Activated CD8-positive, alpha-beta memory T cell treated with anti-CD3 and anti-CD28 coated beads for 4 hours (primary cell): ENCODE measurements at regions not wholly inside any gene's neighbourhood (a gene's known extent, or its start where the extent isn't known, plus 50 kb on each side); places are given as distances from the start of the nearest gene placed in this dataset.

ENCODE experiments used
- DNase-seq, 2 donors: peaks; one replicate each; pipeline ENCODE4 v3.0.0-alpha.2; 2020; ENCODE audit warnings: low read depth in 2 of 2

- no peak for DNase-seq
Measured at GRCh38 chr20:48300529-48300928, 515.2 kb upstream of the SULF2 start.

- DNase-seq = no peak
Measured at GRCh38 chr20:48298851-48299484, 513.7 kb upstream of the SULF2 start.

- no peak for DNase-seq
Measured at GRCh38 chr20:48298433-48298832, 513.2 kb upstream of the SULF2 start.

DNA sequence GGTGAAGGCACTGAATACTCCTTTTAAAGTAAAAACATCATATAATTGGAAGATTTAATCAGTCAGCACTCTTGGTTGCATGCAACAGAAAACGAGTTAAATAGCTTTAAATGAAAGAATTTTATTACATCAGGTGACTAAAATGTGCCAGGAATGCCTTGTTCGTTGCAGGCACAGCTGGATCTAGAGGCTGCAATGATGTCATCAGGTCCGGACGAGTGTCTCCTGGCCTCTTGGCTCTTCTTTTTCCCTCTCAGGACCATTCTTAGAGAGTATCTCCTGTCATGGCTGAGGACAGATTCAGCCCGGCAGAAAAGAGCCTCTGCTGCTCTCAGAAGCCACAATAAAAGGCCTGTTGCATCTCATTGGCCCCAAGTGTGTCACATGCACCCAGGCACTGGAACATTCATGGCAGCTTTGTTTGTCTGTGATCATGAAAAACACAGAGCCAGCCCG, 510.7 kb upstream of the SULF2 start:
- no peak for DNase-seq

DNA sequence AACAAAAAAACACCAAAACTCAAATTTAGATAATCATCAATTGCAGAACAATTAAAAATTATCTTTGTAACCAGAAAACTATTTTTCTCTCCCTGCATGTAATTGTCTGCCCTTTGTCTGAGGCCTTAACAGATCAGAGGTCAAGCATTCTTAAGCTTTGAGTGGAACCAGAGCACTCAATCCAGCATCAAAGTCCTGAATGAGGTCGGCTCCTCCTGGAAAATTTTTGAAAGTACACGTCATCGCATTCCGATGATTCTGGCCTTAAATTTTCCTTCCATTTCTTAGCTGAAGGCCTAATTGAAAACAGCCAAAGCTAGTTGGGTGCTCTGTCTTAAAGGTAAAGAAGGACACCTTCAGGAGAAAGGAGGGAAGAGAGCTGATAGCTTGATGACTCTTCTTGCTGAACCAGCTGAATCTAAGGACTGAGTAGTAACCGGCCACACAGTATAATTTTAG, 510.2 kb upstream of the SULF2 start:
- DNase-seq = no peak

GRCh38 chr20:48294942-48295341, 509.7 kb upstream of the SULF2 start:
- no peak for DNase-seq

- DNase-seq = no peak
Measured at GRCh38 chr20:48294196-48294595, 508.9 kb upstream of the SULF2 start.

GRCh38 chr20:48293671-48294070, 508.4 kb upstream of the SULF2 start:
- DNase-seq = no peak

- no peak for DNase-seq
Measured at GRCh38 chr20:48292806-48293205, 507.5 kb upstream of the SULF2 start.

GRCh38 chr20:48291896-48292295, 506.6 kb upstream of the SULF2 start:
- no peak for DNase-seq

- DNase-seq = no peak
Measured at GRCh38 chr20:48288930-48289507, 503.7 kb upstream of the SULF2 start.

GRCh38 chr20:48287552-48288170, 502.4 kb upstream of the SULF2 start:
- no peak for DNase-seq

GRCh38 chr20:48287021-48287494, 501.8 kb upstream of the SULF2 start:
- no peak for DNase-seq

GRCh38 chr20:48286601-48287000, 501.3 kb upstream of the SULF2 start:
- no peak for DNase-seq

- DNase-seq = no peak
Measured at GRCh38 chr20:48285656-48286055, 500.4 kb upstream of the SULF2 start.

- DNase-seq = no peak
Measured at GRCh38 chr20:48284837-48285236, 499.6 kb upstream of the SULF2 start.

- no peak for DNase-seq
Measured at GRCh38 chr20:48284315-48284714, 499.0 kb upstream of the SULF2 start.

DNA sequence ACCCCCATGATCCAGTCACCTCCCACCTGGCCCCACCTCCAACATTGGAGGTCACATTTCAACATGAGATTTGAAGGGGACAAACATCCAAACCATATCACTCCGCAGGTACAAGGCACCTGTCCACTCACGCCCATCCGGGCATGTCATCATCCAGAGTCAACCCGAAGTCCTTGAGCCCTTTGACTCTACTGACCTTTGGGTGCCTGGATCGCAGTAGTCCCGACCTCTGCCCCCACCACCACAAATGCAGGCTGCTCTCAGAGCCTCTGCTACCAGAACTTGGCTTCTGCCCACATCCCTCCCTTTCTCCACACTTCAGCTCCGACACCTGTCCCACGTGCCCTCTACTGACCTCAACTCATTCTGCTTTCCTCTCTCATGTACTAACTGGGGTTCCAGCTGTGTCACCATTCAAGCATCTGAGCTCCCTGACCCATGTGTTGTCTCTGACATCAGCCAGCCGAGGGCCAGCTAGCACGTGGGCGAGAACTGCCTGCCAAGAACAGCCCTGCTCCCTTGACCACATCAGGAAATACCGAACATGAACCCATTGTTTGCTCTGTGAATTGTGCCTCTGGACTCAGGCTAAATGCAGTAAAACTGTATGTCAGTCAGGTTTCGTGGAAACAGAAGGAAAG, 498.3 kb upstream of the SULF2 start:
- DNase-seq = no peak

GRCh38 chr20:48282591-48283228, 497.4 kb upstream of the SULF2 start:
- DNase-seq = no peak

DNA sequence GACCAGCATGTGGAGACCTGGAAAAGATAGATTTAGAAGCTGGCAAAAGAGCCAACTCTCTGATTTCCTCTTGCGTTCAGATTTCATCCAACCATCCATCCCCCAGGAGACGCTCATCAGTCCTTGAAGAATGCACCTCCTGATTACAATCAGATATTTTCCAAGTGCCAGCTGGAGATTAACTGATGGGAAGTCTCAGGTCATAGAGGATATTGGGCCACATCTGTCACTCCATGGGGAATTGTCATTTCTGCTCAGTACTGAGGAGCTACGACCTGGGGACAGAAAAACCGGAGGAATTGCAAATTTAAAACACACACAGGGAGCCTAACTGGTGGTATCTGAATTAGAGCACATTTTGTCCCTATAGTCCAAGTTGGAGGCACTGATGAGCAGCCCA, 496.2 kb upstream of the SULF2 start:
- DNase-seq = no peak

- no peak for DNase-seq
Measured at GRCh38 chr20:48278961-48279481, 493.7 kb upstream of the SULF2 start.

DNA sequence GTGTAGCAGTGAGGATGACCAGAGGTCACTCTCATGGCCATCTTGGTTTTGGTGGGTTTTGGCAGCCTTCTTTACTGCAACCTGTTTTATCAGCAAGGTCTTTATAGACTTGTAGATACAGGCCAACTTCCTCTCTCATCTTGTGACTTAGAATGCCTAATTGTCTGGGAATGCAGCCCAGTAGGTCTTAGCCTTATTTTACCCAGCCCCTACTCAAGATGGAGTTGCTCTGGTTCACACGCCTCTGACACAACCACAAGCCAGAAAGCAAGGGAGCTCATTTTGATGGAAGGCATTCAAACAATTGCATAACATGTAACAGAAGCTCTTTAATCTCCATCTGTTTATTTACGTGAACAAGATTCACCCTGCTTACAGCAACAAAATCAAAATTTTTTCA, 492.0 kb upstream of the SULF2 start:
- DNase-seq = no peak
